ENCODE measurements at regions not wholly inside any gene's neighbourhood (a gene's known extent, or its start where the extent isn't known, plus 50 kb on each side); places are given as distances from the start of the nearest gene placed in this dataset.

GRCh38 chr19:31112158-31112557 is 237.1 kb downstream of the TSHZ3 start:
- TF ChIP-seq CTCF (IDR thresholded peaks at IDR 0.05; ENCODE audit: insufficient read depth, low read length, poor library complexity, severe bottlenecking): no peak
- DNase-seq (ENCODE audit: low read depth): no peak
- H3K36me3 ChIP-seq (ENCODE audit: control insufficient read depth, insufficient read depth, low read length): no peaks in the 10 kb centered on the region
- no peaks in the 10 kb centered on the region for H3K27me3 ChIP-seq (ENCODE audit: control insufficient read depth, insufficient read depth, low read length)
- H3K4me3 ChIP-seq (ENCODE audit: low read depth, low read length): no peak overlapping the region

- no peak for TF ChIP-seq CTCF (IDR thresholded peaks at IDR 0.05; ENCODE audit: insufficient read depth, low read length, poor library complexity, severe bottlenecking)
- no peak for DNase-seq (ENCODE audit: low read depth)
- Histone ChIP-seq H3K27me3 (ENCODE audit: control insufficient read depth, insufficient read depth, low read length) (no peaks in the 10 kb centered on the region), H3K36me3 (ENCODE audit: control insufficient read depth, insufficient read depth, low read length) (no peaks in the 10 kb centered on the region), H3K4me3 (ENCODE audit: low read depth, low read length) (no peak overlapping the region)
These were observed 237.5 kb downstream of the TSHZ3 start for GRCh38 chr19:31111741-31112140.

- no peaks in the 10 kb centered on the region for H3K27me3 ChIP-seq (ENCODE audit: control insufficient read depth, insufficient read depth, low read length)
- H3K4me3 ChIP-seq (ENCODE audit: low read depth, low read length): no peak overlapping the region
- H3K36me3 ChIP-seq (ENCODE audit: control insufficient read depth, insufficient read depth, low read length): no peaks in the 10 kb centered on the region
- DNase-seq (ENCODE audit: low read depth): no peak
- TF ChIP-seq CTCF (IDR thresholded peaks at IDR 0.05; ENCODE audit: insufficient read depth, low read length, poor library complexity, severe bottlenecking): peak; percentile 43
These were observed 238.9 kb downstream of the TSHZ3 start for GRCh38 chr19:31110336-31110735.

- Histone ChIP-seq H3K36me3 (ENCODE audit: control insufficient read depth, insufficient read depth, low read length) (no peaks in the 10 kb centered on the region), H3K4me3 (ENCODE audit: low read depth, low read length) (no peak overlapping the region), H3K27me3 (ENCODE audit: control insufficient read depth, insufficient read depth, low read length) (no peaks in the 10 kb centered on the region)
- no peak for DNase-seq (ENCODE audit: low read depth)
- TF ChIP-seq CTCF (IDR thresholded peaks at IDR 0.05; ENCODE audit: insufficient read depth, low read length, poor library complexity, severe bottlenecking): no peak
These were observed 239.6 kb downstream of the TSHZ3 start for GRCh38 chr19:31109636-31110035.

DNA sequence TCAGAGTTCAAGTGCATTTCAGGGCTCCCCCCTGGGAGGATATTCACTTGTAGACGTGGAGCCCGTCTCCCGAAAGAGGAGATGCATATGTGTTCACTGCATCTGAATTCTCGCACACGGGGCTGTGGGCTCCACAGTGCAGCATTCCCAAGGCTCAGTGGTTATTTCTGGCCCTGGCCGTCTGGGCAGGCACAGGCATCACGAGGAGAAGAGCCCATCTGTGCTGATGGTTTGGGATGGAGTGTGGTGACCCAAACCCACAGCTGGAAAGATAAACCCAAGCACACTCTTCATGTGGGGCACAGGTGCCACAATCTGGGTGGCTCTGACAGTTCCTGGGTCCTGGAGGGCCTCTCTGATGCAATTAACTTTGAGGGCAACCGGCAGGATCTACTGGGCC is 242.1 kb downstream of the TSHZ3 start:
- no peak for DNase-seq (ENCODE audit: low read depth)
- Histone ChIP-seq H3K4me3 (ENCODE audit: low read depth, low read length) (no peak overlapping the region), H3K36me3 (ENCODE audit: control insufficient read depth, insufficient read depth, low read length) (no peaks in the 10 kb centered on the region), H3K27me3 (ENCODE audit: control insufficient read depth, insufficient read depth, low read length) (no peaks in the 10 kb centered on the region)
- TF ChIP-seq CTCF (IDR thresholded peaks at IDR 0.05; ENCODE audit: insufficient read depth, low read length, poor library complexity, severe bottlenecking): no peak

- H3K36me3 ChIP-seq (ENCODE audit: control insufficient read depth, insufficient read depth, low read length): no peaks in the 10 kb centered on the region
- DNase-seq (ENCODE audit: low read depth): no peak
- no peak overlapping the region for H3K4me3 ChIP-seq (ENCODE audit: low read depth, low read length)
- no peak for TF ChIP-seq CTCF (IDR thresholded peaks at IDR 0.05; ENCODE audit: insufficient read depth, low read length, poor library complexity, severe bottlenecking)
- H3K27me3 ChIP-seq (ENCODE audit: control insufficient read depth, insufficient read depth, low read length): no peaks in the 10 kb centered on the region
These were observed 243.5 kb downstream of the TSHZ3 start for GRCh38 chr19:31105761-31106160.

Measured in kidney epithelial cell (primary cell).